HEK293T (cell line): ENCODE measurements at regions not wholly inside any gene's neighbourhood (a gene's known extent, or its start where the extent isn't known, plus 50 kb on each side); places are given as distances from the start of the nearest gene placed in this dataset.

Experiments used
- ARNT ChIP-seq: fragments of 450-650 bp; IDR thresholded peaks from 2 replicates; pipeline ENCODE4 v1.6.1; 2017; ENCODE audit warnings: mild to moderate bottlenecking
- BHLHE40 ChIP-seq: fragments of 450-650 bp; IDR thresholded peaks from 2 replicates; pipeline ENCODE4 v1.6.1; 2016; ENCODE audit warnings: mild to moderate bottlenecking, moderate library complexity, borderline replicate concordance
- FOXK2 ChIP-seq: fragments of 450-650 bp; IDR thresholded peaks from 2 replicates; pipeline ENCODE4 v1.6.1; 2016; ENCODE audit warnings: mild to moderate bottlenecking
- FOXM1 ChIP-seq: fragments of 450-650 bp; IDR thresholded peaks from 2 replicates; pipeline ENCODE4 v1.6.1; 2017; ENCODE audit warnings: mild to moderate bottlenecking, borderline replicate concordance
- HDGF ChIP-seq: fragments of 450-650 bp; IDR thresholded peaks from 2 replicates; pipeline ENCODE4 v1.6.1; 2017; ENCODE audit warnings: antibody characterized with exemption, borderline replicate concordance
- LEF1 ChIP-seq: fragments of 450-650 bp; IDR thresholded peaks from 2 replicates; pipeline ENCODE4 v1.6.1; 2017; ENCODE audit warnings: mild to moderate bottlenecking, borderline replicate concordance
- SP1 ChIP-seq: fragments of 450-650 bp; IDR thresholded peaks from 2 replicates; pipeline ENCODE4 v1.6.1; 2017
- SUZ12 ChIP-seq: fragments of 450-650 bp; IDR thresholded peaks from 2 replicates; pipeline ENCODE4 v1.6.1; 2016; ENCODE audit warnings: mild to moderate bottlenecking
- TARDBP ChIP-seq: fragments of 450-650 bp; IDR thresholded peaks from 2 replicates; pipeline ENCODE4 v1.6.1; 2016

- TF ChIP-seq LEF1 (no peak), TARDBP (no peak), BHLHE40 (no peak), FOXM1 (no peak), HDGF (no peak), SP1 (no peak), ARNT (no peak), SUZ12 (no peak), FOXK2 (no peak)
Observed at GRCh38 chr12:90675106-90675505, 279.9 kb downstream of the CCER1 start.
